ENCODE measurements at regions not wholly inside any gene's neighbourhood (a gene's known extent, or its start where the extent isn't known, plus 50 kb on each side); places are given as distances from the start of the nearest gene placed in this dataset.

GRCh38 chr11:104325093-104325492 lies 161.1 kb upstream of the PDGFD start:
- no peak for DNase-seq

- no peak for DNase-seq
Observed at GRCh38 chr11:104324276-104324675, 160.3 kb upstream of the PDGFD start.

- no peak for DNase-seq
Observed at GRCh38 chr11:104323841-104324240, 159.9 kb upstream of the PDGFD start.

GRCh38 chr11:104322696-104323095 lies 158.7 kb upstream of the PDGFD start:
- no peak for DNase-seq

- DNase-seq = no peak
Observed at GRCh38 chr11:104320956-104321355, 157.0 kb upstream of the PDGFD start.

- DNase-seq = no peak
Observed at GRCh38 chr11:104320097-104320496, 156.2 kb upstream of the PDGFD start.

GRCh38 chr11:104319396-104319795 lies 155.4 kb upstream of the PDGFD start:
- DNase-seq = no peak

- no peak for DNase-seq
Observed at GRCh38 chr11:104306862-104307474, 143.0 kb upstream of the PDGFD start.

- no peak for DNase-seq
Observed at GRCh38 chr11:104301776-104302175, 137.8 kb upstream of the PDGFD start.

- no peak for DNase-seq
Observed at GRCh38 chr11:104291646-104292045, 127.7 kb upstream of the PDGFD start.

GRCh38 chr11:104286129-104286528 lies 122.2 kb upstream of the PDGFD start:
- no peak for DNase-seq

GRCh38 chr11:104279587-104279986 lies 115.6 kb upstream of the PDGFD start:
- no peak for DNase-seq

GRCh38 chr11:104275992-104276391 lies 112.0 kb upstream of the PDGFD start:
- no peak for DNase-seq

GRCh38 chr11:104260456-104260855 lies 96.5 kb upstream of the PDGFD start:
- DNase-seq = no peak

GRCh38 chr11:104259121-104259610 lies 95.2 kb upstream of the PDGFD start:
- no peak for DNase-seq

- no peak for DNase-seq
Observed at GRCh38 chr11:104256525-104256924, 92.6 kb upstream of the PDGFD start.

GRCh38 chr11:104254347-104254746 lies 90.4 kb upstream of the PDGFD start:
- DNase-seq = no peak

- DNase-seq = no peak
Observed at GRCh38 chr11:104246590-104246989, 82.6 kb upstream of the PDGFD start.

GRCh38 chr11:104238916-104239315 lies 75.0 kb upstream of the PDGFD start:
- no peak for DNase-seq

- DNase-seq = no peak
Observed at GRCh38 chr11:104225047-104225446, 61.1 kb upstream of the PDGFD start.

- DNase-seq = no peak
Observed at GRCh38 chr11:104222464-104222863, 58.5 kb upstream of the PDGFD start.

- no peak for DNase-seq
Observed at GRCh38 chr11:104221455-104221854, 57.5 kb upstream of the PDGFD start.

GRCh38 chr11:104219096-104219495 lies 55.1 kb upstream of the PDGFD start:
- DNase-seq = no peak

- DNase-seq = no peak
Observed at GRCh38 chr11:104214517-104214916, 50.6 kb upstream of the PDGFD start.

Measured in stimulated activated CD4-positive, alpha-beta T cell treated with anti-CD3 and anti-CD28 coated beads, Interleukin-4, amount 100 ng/mL, for 1 hour (primary cell).